HG03457 (cell line): ENCODE measurements at regions not wholly inside any gene's neighbourhood (a gene's known extent, or its start where the extent isn't known, plus 50 kb on each side); places are given as distances from the start of the nearest gene placed in this dataset.
"Not testable (repeated sequence)": the region's sequence is repeated elsewhere in the genome, so short reads cannot be mapped to it uniquely, and the experiment has no call there.

ENCODE experiments used
- ATAC-seq: cut with Tn5 transposase; IDR thresholded peaks from one replicate; pipeline ENCODE4 v1.9.1; 2021; ENCODE audit warnings: moderate number of reproducible peaks; ENCODE audit not compliant: unreplicated experiment

- no peak for ATAC-seq
Observed at GRCh38 chr12:88855301-88855700, 275.0 kb upstream of the KITLG start.

DNA sequence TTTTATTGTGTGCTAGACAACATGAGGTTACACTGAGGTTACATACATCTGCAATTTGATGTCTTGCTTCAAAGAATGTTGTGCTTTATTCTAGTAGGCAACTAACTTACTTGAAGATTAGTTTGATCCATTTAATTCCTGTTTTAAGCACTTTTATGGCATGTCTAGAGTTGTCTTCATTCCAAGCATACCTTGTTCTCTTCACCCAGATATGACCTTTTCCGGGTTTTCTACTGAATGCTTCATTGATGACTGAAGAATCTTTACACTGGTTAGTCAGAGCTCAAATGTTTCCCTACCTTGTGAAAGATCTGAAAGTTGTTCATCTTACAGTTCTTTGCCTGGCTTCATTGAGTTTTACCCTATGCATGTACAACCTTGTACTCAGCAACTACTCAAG, 274.0 kb upstream of the KITLG start:
- no peak for ATAC-seq

DNA sequence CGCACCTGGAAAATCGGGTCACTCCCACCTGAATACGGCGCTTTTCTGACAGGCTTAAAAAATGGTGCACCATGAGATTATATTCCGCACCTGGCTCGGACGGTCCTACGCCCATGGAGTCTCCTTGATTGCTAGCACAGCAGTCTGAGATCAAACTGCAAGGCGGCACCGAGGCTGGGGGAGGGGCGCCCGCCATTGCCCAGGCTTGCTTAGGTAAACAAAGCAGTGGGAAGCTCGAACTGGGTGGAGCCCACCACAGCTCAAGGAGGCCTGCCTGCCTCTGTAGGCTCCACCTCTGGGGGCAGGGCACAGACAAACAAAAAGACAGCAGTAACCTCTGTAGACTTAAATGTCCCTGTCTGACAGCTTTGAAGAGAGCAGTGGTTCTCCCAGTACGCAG, 267.0 kb upstream of the KITLG start:
- ATAC-seq: not testable (repeated sequence)

DNA sequence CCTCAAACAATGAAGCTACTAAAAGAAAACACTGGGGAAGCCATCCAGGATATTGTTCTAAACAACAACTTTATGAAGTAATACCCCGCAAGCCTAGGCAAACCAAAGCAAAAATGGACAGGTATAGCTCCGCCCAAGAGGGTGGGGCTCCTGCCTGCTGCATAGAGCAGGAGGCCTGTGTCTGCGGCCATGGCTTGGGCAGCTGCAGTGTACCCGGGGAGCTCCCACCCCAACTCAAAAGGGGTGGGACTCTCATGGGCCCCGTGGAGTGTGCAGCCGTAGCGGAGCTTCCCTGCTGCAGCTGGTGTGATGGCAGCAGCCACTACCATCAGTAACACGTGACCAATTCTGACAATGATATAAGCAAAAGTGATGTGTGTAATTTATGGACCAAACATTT, 264.2 kb upstream of the KITLG start:
- ATAC-seq: no peak

DNA sequence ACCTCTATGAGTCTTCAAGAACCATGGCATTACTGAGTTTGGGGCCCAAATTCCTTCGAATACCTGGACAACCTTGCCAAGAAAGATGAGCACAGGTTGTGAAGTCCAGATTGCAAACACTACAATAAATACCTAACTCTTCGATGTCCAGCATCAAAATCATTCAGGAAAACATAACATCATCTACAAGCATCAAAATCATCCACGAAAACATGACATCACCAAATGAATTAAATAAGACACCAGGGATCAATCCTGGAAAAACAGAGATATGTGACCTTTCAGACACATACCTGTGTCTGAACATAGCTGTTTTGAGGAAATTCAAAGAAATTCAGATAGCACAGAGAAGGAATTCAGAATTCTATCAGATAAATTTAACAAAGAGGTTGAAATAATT, 262.0 kb upstream of the KITLG start:
- no peak for ATAC-seq

DNA sequence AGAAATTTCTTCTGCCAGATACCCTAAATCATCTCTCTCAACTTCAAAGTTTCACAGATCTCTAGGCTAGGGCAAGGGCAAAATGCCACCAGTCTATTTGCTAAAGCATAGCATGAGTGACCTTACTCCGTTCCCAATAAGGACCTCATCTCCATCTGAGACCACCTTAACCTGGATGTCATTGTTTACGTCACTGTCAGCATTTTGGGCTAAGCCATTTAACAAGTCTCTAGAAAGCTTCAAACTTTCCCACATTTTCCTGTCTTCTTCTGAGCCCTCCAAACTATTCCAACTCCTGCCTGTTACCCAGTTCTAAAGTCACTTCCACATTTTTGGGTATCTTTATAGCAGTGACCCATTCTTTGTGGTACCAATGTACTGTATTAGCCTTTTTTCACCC, 259.2 kb upstream of the KITLG start:
- ATAC-seq: no peak

- ATAC-seq: no peak
Observed at GRCh38 chr12:88836156-88836555, 255.9 kb upstream of the KITLG start.

- no peak for ATAC-seq
Observed at GRCh38 chr12:88834226-88834625, 254.0 kb upstream of the KITLG start.

- no peak for ATAC-seq
Observed at GRCh38 chr12:88833641-88834116, 253.4 kb upstream of the KITLG start.

DNA sequence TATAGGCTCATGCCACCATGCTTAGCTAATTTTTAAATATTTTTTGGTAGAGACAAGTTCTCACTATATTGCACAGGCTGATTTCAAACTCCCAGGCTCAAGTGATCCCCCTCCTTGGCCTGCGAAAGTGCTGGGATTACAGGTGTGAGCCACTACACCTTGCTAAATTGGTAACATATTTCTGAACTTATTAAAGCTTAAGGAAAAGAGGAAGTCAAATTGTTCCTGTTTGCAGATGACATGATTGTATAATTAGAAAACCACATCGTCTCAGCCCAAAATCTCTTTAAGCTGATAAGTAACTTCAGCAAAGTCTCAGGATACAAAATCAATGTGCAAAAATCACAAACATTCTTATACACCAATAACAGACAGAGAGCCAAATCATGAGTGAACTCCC, 248.3 kb upstream of the KITLG start:
- ATAC-seq: not testable (repeated sequence)

DNA sequence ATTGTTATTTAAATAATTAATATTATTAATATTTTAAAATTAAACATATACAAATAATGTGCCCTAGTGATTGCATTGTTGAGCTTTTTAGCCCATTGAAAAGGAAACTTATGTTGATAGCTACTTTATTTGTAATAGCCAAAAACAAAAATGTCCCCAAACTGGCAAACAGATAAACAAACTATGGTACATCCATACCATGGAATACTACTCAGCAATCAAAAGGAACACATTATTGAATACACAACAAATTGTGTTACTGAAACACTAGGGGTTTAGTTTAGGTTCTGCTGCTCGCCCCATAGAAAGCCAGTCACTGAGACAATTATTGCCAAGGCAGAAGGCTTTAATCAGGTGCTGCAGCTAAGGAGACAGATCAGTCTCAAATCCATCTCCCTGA, 239.7 kb upstream of the KITLG start:
- ATAC-seq: no peak

GRCh38 chr12:88816201-88816600, 235.9 kb upstream of the KITLG start:
- ATAC-seq: no peak

DNA sequence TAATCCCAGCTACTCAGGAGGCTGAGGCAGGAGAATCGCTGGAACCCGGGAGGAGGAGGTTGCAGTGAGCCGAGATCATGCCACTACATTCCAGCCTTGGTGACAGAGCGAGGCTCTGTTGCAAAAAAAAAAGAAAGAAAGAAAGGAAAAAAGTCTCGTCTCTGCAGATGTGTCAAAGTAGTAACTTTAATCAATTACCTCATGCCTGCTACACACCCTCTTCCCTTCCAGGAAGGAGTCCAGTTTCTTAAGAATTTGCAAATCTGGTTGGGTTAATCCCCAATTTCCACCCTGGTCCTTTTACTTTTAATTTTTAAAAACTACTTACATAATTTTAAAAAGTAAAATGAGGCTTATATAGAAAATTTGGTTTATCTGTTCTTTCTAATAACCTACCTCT, 234.5 kb upstream of the KITLG start:
- ATAC-seq: no peak

- no peak for ATAC-seq
Observed at GRCh38 chr12:88812610-88813009, 232.3 kb upstream of the KITLG start.

GRCh38 chr12:88810806-88811205, 230.5 kb upstream of the KITLG start:
- ATAC-seq: no peak

- ATAC-seq: not testable (repeated sequence)
Observed at GRCh38 chr12:88809841-88810240, 229.6 kb upstream of the KITLG start.

DNA sequence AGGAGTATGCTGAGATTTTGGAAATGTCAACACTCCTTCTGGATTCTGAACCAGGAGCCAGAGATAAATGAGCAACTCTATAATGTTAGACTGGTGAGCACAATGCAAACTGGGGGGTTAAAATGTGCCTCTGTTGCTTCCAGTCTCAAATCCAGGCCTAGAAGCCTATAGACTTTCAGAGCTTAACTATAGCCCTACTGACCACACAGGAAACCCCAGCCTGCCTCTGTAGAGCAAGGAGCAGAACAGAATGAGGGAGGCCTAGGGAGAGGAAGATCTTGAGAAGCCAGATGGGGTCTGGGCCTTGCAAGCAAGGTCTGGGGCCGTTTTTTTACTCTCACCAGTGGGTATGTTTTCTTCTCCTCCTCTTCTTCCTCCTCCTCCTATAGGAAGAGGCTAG, 225.4 kb upstream of the KITLG start:
- no peak for ATAC-seq

GRCh38 chr12:88805286-88805685, 225.0 kb upstream of the KITLG start:
- no peak for ATAC-seq

DNA sequence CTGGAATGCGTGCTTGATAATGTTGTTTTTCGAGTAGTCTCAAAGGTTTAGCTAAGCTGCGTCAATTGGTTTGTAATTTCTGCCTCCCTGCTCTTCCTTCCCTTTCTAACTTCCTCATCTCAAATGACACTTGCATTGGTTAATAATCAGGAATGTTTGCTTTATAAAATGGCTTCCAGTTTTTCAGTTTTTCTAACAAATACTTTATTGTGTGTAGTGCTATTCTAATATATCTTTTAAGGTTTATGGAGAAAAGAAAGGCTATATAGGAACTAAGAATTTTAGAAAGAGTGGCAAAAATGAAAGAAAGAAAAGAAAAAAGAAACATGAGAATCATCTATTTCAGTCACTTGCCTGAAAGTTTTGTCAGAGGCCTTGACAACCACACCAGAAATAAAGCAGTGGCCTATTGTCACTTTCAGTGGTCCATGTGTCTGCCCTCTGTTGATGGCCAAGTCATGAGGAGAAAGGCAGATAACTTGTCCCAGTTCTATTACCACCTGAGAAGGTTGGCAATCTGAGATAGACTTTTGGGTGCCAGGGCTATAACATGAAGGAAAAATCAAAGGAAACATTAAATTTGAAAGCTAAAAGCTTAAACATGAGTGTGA, 221.9 kb upstream of the KITLG start:
- no peak for ATAC-seq

DNA sequence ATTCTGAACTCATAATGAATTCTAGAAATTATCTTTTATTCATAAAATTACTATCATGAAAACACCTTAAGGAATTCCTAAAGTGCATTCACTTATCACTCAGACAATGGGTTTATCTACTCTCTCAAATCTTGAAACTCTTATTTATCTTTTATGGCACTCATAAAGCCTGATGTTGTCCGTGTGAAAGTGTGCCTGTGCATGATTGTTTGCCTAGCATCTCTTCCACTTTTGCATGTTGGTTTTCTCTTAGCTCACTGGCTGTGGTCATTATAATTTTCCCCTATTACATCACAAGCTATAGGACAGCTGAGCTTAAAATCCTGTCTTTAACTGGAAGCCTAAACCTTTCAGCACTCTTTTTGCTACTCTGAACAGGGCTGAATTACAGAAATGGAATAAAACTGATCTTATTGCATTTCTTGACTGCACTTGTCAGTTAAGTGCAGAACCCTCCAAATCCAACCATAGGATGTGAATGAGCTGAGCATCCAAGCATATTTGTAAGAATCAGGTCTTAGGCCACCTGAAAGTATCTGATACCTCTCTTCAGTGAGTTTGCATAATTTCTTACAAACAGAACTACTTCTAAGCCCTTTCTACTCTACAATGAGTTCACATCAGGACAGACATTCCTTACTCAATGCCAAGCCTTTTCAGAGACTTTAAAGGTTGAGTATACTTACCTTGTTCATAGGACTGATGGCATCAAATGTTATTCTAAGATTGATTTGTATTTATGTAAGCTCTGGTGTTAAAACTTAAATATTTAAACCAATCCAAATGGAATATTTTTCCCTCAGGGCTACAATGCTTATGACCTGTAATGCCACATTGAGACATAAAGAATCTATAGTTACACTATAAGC, 221.2 kb upstream of the KITLG start:
- no peak for ATAC-seq

DNA sequence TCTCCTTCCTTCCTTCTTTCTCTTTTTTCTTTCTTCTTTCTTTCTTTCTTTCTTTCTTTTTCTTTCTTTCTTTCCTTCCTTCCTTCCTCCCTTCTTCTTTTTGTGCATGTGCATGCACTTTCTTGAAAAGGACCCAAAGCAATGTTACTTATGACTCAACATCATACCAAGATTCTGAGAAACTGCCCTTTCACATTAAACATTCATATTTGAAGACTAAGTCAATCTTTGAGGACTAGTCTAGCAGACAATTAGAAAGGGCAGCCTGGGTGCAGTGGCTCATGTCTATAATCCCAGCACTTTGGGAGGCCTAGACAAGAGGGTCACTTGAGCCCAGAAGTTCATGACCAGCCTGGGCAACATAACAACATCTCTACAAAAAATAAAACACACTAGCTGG, 212.8 kb upstream of the KITLG start:
- ATAC-seq: no peak

DNA sequence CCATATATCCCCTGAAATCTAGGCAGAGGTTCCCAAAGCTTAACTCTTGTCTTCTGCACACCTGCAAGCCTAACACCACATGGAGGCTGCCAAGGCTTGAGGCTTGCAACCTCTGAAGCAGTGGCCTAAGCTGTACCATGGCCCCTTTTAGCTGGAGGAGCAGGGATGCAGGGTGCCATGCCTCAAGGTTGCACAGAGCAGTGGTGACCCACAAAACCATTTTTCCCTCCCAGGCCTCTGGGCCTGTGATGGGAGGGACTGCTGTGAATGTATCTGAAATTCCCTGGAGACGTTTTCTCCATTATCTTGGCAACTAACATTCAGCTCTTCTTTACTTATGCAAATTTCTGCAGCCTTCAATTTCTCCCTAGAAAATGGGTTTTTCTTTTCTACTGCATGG, 210.0 kb upstream of the KITLG start:
- ATAC-seq: no peak
